SK-N-SH (cell line): ENCODE measurements at regions not wholly inside any gene's neighbourhood (a gene's known extent, or its start where the extent isn't known, plus 50 kb on each side); places are given as distances from the start of the nearest gene placed in this dataset.

Experiments used
- CTCF ChIP-seq: fragments of 200-600 bp; sonication (generic); IDR thresholded peaks from 2 replicates; pipeline ENCODE4 v1.6.1; 2017; ENCODE audit warnings: antibody characterized with exemption, mild to moderate bottlenecking, moderate library complexity
- ELF1 ChIP-seq: IDR thresholded peaks from 2 replicates; pipeline ENCODE4 v1.4.0; 2012
- EP300 ChIP-seq, 2 experiments: IDR thresholded peaks; 2 replicates each; pipeline versions ENCODE4 v1.4.0 to v1.6.1; 2012; ENCODE audit warnings: borderline replicate concordance in 1 of 2, low read depth in 1 of 2, low read length in 1 of 2
- EZH2phosphoT487 ChIP-seq: fragments of 200-600 bp; sonication (generic); IDR thresholded peaks from 2 replicates; pipeline ENCODE4 v1.6.1; 2017; ENCODE audit warnings: low read depth, mixed run types, mild to moderate bottlenecking, antibody characterized with exemption, moderate library complexity, borderline replicate concordance
- FOSL2 ChIP-seq: IDR thresholded peaks from 2 replicates; pipeline ENCODE4 v1.4.0; 2012; ENCODE audit warnings: low read depth, mild to moderate bottlenecking, moderate library complexity, borderline replicate concordance
- FOXM1 ChIP-seq: IDR thresholded peaks from 2 replicates; pipeline ENCODE4 v1.4.0; 2012; ENCODE audit warnings: low read depth, mild to moderate bottlenecking
- GABPA ChIP-seq: IDR thresholded peaks from 2 replicates; pipeline ENCODE4 v1.4.0; 2012; ENCODE audit warnings: low read depth, mild to moderate bottlenecking
- MAX ChIP-seq: IDR thresholded peaks from 2 replicates; pipeline ENCODE4 v1.4.0; 2012; ENCODE audit warnings: low read depth
- MEF2A ChIP-seq: IDR thresholded peaks from 2 replicates; pipeline ENCODE4 v1.4.0; 2012; ENCODE audit warnings: low read depth, borderline replicate concordance
- NRF1 ChIP-seq: IDR thresholded peaks from 2 replicates; pipeline ENCODE4 v1.6.1; 2012; ENCODE audit warnings: low read depth, mild to moderate bottlenecking, low read length
- POLR2AphosphoS5 ChIP-seq: IDR thresholded peaks from 2 replicates; pipeline ENCODE4 v1.6.1; 2012; ENCODE audit warnings: low read depth, low read length
- RFX5 ChIP-seq: IDR thresholded peaks from 2 replicates; pipeline ENCODE4 v1.6.1; 2012; ENCODE audit warnings: mild to moderate bottlenecking, improper control_type of control experiment, low read length
- TAF1 ChIP-seq: IDR thresholded peaks from 2 replicates; pipeline ENCODE4 v1.6.1; 2012; ENCODE audit warnings: low read depth, mild to moderate bottlenecking, low read length, moderate library complexity, borderline replicate concordance
- USF2 ChIP-seq: fragments of 150-350 bp; IDR thresholded peaks from 2 replicates; pipeline ENCODE4 v1.6.1; 2017; ENCODE audit warnings: antibody characterized with exemption, low read length, low read depth, borderline replicate concordance

- TF ChIP-seq TAF1, result no peak
- no peak for TF ChIP-seq EZH2phosphoT487
- no peak for TF ChIP-seq FOSL2
- TF ChIP-seq POLR2AphosphoS5, result no peak
- TF ChIP-seq NRF1, result no peak
- TF ChIP-seq GABPA, result no peak
- TF ChIP-seq CTCF, result no peak
- no peak for TF ChIP-seq MEF2A
- TF ChIP-seq EP300 (IDR thresholded peaks at IDR 0.05; ENCODE audit: borderline replicate concordance in 1 of 2, low read depth in 1 of 2, low read length in 1 of 2), result no peak
- no peak for TF ChIP-seq USF2
- TF ChIP-seq ELF1, result no peak
- TF ChIP-seq MAX, result no peak
- TF ChIP-seq RFX5, result no peak
- TF ChIP-seq FOXM1, result no peak
Measured at GRCh38 chr4:83731609-83732008, 195.7 kb downstream of the GPAT3 start.
